NCI-H82 treated with DMSO at 0.1 percent for 48 hours (cell line): ENCODE measurements at regions not wholly inside any gene's neighbourhood (a gene's known extent, or its start where the extent isn't known, plus 50 kb on each side); places are given as distances from the start of the nearest gene placed in this dataset.

Source experiments
- DNase-seq: peaks from one replicate; lab custom pipeline; 2025; ENCODE audit not compliant: unreplicated experiment; lab: John Stamatoyannopoulos, UW

- DNase-seq: no peak
Measured at GRCh38 chr2:16050908-16051489, 110.6 kb downstream of the MYCN start.

DNA sequence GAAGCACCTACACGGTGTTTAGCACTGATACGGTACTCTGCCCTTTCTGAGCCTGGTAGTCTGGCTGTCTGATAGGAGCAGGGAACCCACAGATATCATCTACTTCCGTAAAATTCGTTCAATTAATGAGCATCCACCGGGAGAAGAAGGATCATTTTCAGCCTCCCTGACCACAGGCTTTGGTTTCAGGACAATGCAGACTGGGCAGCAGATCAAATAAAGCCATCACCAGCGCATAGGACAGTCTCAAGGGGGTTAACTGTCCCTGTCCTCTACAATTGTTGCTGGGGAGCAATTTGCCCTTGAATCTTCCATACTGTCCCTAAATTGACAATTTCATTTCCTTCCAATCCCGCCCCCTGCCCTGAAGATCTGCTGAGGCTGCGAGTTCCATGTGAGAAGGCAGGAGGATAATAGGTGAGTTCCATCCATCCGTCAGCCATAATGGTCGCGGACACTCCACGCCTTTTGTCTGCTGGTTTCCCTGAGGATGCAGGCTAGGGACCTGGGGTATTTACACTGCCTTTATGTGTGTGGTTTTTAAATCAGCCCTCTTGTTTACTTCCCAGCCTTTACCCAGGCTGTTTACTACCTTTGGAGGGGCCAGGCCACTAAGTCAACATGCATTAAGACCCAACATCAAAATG is 110.0 kb downstream of the MYCN start:
- no peak for DNase-seq

- peak; percentile 38 for DNase-seq
Measured at GRCh38 chr2:16049406-16049805, 109.1 kb downstream of the MYCN start.

DNA sequence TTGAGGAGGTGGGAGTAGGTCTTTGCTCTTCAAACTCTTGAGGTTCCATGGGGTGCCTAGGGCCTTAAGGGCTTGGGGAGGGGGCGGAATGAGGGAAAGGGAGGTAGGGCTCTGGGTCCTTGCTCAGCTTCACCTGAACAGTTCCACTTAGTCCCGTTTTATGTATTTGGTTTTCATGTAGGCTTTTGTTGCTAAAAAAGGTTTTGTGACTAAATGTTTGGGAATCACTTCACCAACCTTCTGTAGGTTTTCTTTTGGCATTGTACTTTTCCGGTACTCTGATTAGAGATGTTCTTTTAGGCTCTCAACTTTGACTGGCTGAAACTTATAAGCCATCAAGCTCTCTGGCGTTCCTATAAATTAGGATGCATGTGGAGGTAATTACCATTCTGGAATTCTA is 108.1 kb downstream of the MYCN start:
- no peak for DNase-seq

DNA sequence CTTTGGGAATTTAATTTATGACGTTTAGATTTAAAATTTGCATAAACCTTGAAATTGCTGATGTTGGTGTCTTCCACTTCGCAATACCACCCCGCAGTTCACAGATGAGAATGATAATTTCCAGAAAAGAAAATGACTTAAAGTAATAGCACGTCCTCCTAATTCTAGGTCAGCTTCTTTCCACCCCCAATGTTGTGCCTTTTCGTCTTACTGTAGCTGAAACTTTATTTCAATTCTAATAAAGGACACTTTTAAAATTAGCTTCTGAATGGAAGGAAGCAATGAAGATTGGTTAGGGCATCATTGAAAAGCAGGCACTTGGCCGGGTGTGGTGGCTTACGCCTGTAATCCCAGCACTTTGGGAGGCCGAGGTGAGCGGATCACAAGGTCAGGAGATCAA is 107.4 kb downstream of the MYCN start:
- no peak for DNase-seq

DNA sequence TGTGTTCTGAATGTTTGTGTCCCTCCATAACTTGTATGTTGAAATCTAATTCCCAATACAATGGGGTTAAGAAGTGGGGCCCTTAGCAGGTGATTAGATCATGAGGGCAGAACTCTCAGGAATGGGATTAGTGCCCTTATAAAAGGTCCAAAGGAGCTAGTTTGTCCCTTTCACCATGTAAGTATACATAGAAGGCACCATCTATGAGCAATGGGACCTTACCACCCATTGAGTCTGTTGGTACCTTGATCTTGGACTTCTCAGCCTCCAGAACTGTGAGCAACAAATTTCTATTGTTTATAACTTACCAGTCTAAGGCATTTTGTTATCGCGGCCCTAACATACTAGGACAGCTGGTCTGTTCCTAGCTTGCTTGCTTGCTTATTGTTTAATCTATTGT is 106.3 kb downstream of the MYCN start:
- DNase-seq: no peak

DNA sequence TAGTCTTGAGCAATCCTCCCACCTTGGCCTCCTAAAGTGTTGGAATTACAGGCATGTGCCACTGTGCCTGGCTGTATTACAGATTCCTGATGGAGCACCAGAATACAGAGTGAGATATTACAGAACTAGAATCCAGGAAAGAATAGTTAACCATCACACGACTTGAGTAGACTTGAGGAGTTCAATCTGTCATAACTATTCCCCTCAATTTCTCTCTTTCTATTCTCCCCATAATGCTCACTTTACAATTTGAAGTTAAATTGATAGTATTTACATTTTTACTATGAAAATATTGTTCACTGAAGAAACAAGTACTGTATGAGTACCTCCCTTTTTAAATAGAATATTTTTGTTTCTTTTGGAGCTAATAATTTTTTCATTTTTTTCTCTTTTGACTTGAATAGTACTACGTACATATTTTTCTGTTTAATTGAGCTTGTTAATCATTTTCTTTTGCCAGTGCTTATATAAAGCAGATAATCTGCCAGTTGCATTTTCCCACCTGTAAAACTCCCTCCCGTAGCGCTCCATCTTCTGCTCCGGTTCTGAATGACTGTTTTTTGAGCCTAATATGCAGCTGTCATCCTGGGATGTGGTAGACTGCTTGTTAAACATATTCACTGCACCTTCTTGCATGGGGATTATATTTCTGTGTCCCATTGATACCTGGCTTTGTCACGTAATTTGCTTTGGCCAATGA is 105.5 kb downstream of the MYCN start:
- no peak for DNase-seq

DNA sequence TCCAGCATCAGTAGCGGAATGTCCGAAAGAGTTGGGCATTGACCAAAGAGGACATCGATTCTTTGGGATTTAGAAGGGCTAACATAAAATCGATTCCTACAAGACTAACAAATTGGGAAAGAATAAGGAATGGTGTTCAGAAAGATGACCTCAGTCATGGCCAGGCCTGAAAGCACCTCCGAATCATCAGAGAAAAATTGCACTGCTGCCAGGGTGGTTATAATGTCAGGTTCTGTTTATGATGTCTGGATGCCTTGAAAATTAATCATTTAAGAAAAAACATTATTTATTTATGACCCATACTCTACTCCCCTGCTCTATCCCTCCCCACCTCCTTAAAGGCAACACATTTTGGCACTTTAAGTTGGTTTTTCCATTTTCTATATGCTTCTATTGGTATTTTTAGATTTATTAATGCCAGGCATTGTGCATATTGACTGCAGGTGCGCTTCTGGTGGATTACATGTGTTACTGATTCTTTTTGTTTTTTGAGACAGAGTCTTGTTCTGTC is 104.7 kb downstream of the MYCN start:
- DNase-seq: no peak

GRCh38 chr2:16043627-16044026 is 103.3 kb downstream of the MYCN start:
- no peak for DNase-seq

- DNase-seq: no peak
Measured at GRCh38 chr2:16043192-16043591, 102.8 kb downstream of the MYCN start.

GRCh38 chr2:16042201-16042700 is 101.9 kb downstream of the MYCN start:
- no peak for DNase-seq

DNA sequence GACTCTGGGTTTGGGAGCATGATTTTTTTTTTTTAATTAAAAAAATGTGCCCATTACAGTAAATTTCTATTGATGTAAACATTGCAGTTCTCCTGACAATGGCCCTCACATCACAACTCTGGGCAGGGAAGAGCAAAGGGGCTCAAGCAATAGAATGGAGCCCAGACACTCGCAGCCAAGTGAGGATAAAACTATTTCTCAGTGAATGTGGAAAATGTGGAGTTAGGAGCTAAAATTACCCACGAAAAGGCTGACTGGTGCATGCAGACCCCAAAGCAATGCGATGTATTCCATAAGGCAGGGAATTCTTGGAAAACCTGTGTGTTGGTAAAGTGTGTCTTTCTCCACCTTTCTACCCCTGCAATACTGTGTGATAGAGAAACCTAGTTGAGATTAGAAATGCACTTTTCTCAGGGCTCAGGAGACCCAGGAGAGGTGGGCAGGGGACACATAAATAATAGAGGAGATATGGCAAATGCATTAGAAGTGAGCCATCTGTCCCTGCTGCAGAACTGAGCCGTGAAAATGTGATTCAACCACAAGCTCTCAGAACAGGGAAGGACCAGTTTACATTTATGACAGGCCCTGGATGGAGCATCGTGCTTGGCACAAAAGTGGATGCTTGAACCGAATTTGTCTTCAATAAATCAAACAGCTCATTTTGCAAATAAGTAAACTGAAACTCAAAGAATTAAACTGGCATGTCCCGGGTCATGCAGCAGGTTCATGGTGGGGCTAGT is 100.1 kb downstream of the MYCN start:
- DNase-seq: no peak

- no peak for DNase-seq
Measured at GRCh38 chr2:16039823-16040222, 99.5 kb downstream of the MYCN start.

- no peak for DNase-seq
Measured at GRCh38 chr2:16039055-16039454, 98.7 kb downstream of the MYCN start.

DNA sequence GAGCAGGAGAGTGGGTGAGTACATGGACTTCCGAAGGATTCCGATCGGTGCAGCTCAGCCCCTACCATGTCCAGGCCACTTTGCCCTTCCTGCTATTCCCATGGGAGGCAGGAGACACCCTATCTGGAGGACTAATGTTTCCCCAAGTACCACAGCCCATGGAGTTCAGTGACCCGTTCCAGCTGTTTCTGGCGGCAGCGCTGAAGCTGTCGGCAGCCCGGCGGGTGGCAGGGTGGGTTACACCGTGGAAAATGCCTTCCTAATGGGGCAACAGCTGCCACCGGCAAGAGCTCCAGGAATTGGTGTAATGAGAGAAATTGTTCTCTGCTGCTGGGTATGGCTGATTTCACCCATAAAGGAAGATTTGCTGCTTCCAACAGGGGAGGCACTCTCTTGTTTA is 98.3 kb downstream of the MYCN start:
- DNase-seq: no peak

GRCh38 chr2:16037808-16038457 is 97.6 kb downstream of the MYCN start:
- DNase-seq: peak; percentile 86

DNA sequence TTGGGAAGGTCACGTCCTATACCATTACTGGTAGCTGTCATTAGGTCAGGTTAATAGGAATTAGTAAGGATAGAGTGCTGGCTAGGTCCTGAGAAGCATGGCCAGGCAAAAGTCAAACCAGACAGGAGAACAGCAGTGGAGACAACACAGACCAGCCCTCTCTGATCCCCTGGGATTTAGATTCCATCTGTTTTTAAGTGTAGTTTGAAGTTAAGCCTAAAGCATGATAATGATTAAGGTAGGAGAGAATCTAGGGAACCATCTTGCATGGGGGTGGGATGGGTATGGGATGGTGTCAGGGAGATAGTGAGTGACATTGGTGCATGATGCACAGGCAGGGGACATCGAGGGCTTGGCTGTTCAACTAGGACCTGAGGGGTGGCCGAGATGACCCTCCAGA is 96.6 kb downstream of the MYCN start:
- DNase-seq: peak; percentile 78

GRCh38 chr2:16035747-16036745 is 95.7 kb downstream of the MYCN start:
- no peak for DNase-seq

GRCh38 chr2:16034975-16035746 is 94.8 kb downstream of the MYCN start:
- no peak for DNase-seq
